Hematopoietic multipotent progenitor cell treated with erythropoietin and hydrocortisone succinate and interleukin-3 and kit ligand, for 15 days (in vitro differentiated cells): ENCODE measurements at regions not wholly inside any gene's neighbourhood (a gene's known extent, or its start where the extent isn't known, plus 50 kb on each side); places are given as distances from the start of the nearest gene placed in this dataset.

Experiments used
- DNase-seq: peaks from one replicate; pipeline ENCODE4 v3.0.0-alpha.2; 2015; ENCODE audit warnings: low spot score

- no peak for DNase-seq
These were observed 207.7 kb upstream of the CAMK1G start for GRCh38 chr1:209375671-209376365.

GRCh38 chr1:209376774-209377173 lies 206.7 kb upstream of the CAMK1G start:
- DNase-seq: no peak

- no peak for DNase-seq
These were observed 205.5 kb upstream of the CAMK1G start for GRCh38 chr1:209377995-209378394.

GRCh38 chr1:209379280-209379679 lies 204.2 kb upstream of the CAMK1G start:
- DNase-seq: no peak

- DNase-seq: no peak
These were observed 203.1 kb upstream of the CAMK1G start for GRCh38 chr1:209380420-209380819.

- no peak for DNase-seq
These were observed 201.0 kb upstream of the CAMK1G start for GRCh38 chr1:209382231-209383100.

- no peak for DNase-seq
These were observed 200.1 kb upstream of the CAMK1G start for GRCh38 chr1:209383422-209383821.

GRCh38 chr1:209383907-209384709 lies 199.4 kb upstream of the CAMK1G start:
- DNase-seq: no peak

- DNase-seq: no peak
These were observed 198.6 kb upstream of the CAMK1G start for GRCh38 chr1:209384710-209385550.

- no peak for DNase-seq
These were observed 197.4 kb upstream of the CAMK1G start for GRCh38 chr1:209386156-209386555.

- DNase-seq: no peak
These were observed 196.1 kb upstream of the CAMK1G start for GRCh38 chr1:209387271-209387968.

- DNase-seq: no peak
These were observed 195.6 kb upstream of the CAMK1G start for GRCh38 chr1:209387969-209388329.

- no peak for DNase-seq
These were observed 195.2 kb upstream of the CAMK1G start for GRCh38 chr1:209388358-209388757.

- DNase-seq: no peak
These were observed 194.3 kb upstream of the CAMK1G start for GRCh38 chr1:209389258-209389657.

- no peak for DNase-seq
These were observed 193.5 kb upstream of the CAMK1G start for GRCh38 chr1:209389975-209390374.

GRCh38 chr1:209390764-209391163 lies 192.8 kb upstream of the CAMK1G start:
- DNase-seq: no peak

GRCh38 chr1:209391792-209392191 lies 191.7 kb upstream of the CAMK1G start:
- DNase-seq: no peak

- DNase-seq: no peak
These were observed 188.3 kb upstream of the CAMK1G start for GRCh38 chr1:209395169-209395568.

- DNase-seq: no peak
These were observed 186.1 kb upstream of the CAMK1G start for GRCh38 chr1:209397371-209397770.

GRCh38 chr1:209397910-209398309 lies 185.6 kb upstream of the CAMK1G start:
- DNase-seq: no peak
